ENCODE measurements at regions not wholly inside any gene's neighbourhood (a gene's known extent, or its start where the extent isn't known, plus 50 kb on each side); places are given as distances from the start of the nearest gene placed in this dataset.

DNA sequence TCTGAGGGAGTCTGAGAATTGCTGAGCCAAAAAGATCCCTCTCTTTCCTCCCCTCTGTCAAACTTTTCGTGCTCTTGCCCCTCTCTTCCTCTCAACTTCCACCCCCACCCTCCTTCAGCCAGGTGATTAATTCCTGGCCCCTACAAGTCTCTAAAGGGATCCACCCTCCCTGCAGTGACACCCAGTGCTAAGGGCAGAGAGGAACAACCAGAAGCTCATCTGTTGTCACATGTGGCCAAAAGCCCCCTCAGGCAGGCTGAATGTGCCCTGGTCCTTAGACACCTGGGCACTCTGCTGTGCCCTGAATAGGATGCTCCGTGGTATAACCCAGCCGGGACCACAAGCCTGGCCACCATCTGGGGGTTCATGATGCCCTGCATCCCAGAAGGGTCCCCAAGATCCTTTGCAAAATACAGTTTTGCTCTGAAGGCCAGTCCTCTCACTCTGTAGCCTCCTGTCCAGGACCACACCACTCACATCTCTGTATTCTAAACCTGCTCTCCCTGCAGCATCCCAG lies 234.4 kb downstream of the BCL11A start:
- Histone ChIP-seq H3K36me3 (ENCODE audit: control insufficient read depth in 1 of 2, insufficient read depth in 2 of 2, low read length in 2 of 2) (no peaks in the 10 kb centered on the region), H3K27ac (ENCODE audit: low read length) (no peak overlapping the region), H3K4me1 (ENCODE audit: control insufficient read depth in 1 of 2, insufficient read depth in 2 of 2, low read length in 2 of 2) (no peaks in the 10 kb centered on the region), H3K4me3 (ENCODE audit: low read depth in 1 of 2, low read length in 2 of 2) (no peak overlapping the region), H3K9me3 (ENCODE audit: control insufficient read depth in 1 of 2, low read length in 2 of 2) (no peaks in the 10 kb centered on the region), H3K27me3 (ENCODE audit: low read depth, low read length) (no peaks in the 10 kb centered on the region)

DNA sequence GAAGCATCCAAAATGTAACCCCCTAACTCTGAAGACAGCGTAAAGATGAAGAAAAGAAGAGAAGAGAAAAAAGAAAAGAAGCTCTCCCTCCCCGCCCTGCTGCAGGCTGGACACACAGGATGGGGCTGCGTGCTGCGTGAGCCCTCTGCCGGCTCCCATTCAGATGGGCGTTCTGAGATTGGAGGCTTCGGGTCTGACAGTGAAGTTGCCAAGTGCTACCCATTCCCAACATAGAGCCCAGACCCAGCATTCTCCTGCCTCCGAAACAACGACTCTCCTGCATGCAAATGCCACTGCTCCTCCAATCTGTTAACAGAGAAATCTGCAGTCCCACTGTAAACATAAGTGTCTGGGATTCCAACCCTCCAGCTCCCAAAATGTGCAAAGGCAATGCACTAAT lies 234.9 kb downstream of the BCL11A start:
- no peaks in the 10 kb centered on the region for H3K4me1 ChIP-seq (ENCODE audit: control insufficient read depth in 1 of 2, insufficient read depth in 2 of 2, low read length in 2 of 2)

DNA sequence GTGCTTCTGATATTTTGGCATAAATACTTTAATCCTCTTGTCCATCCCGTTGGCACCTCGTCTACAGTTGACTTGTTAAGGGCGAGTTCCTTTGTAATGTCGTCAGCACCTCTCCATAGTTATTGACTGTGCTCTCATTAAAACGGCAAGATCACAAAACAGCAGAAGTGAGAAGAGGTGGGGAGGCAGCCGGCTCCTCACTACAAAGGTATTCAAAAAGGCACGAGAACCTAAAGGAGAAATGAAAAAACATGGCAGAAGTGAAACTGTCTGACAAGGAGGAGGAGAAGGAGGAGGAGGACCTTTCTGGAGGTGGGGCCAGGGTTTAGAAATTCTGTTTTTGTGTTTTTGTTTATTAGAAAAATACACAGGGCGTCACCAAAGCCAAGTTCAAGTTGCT lies 235.6 kb downstream of the BCL11A start:
- Histone ChIP-seq H3K4me3 (ENCODE audit: low read depth in 1 of 2, low read length in 2 of 2) (no peak overlapping the region), H3K36me3 (ENCODE audit: control insufficient read depth in 1 of 2, insufficient read depth in 2 of 2, low read length in 2 of 2) (no peaks in the 10 kb centered on the region), H3K27ac (ENCODE audit: low read length) (no peak overlapping the region), H3K27me3 (ENCODE audit: low read depth, low read length) (no peaks in the 10 kb centered on the region), H3K9me3 (ENCODE audit: control insufficient read depth in 1 of 2, low read length in 2 of 2) (no peaks in the 10 kb centered on the region), H3K4me1 (ENCODE audit: control insufficient read depth in 1 of 2, insufficient read depth in 2 of 2, low read length in 2 of 2) (no peaks in the 10 kb centered on the region)

More for the DNA sequence above, 234.9 kb downstream of the BCL11A start:
- no peaks in the 10 kb centered on the region for H3K36me3 ChIP-seq (ENCODE audit: control insufficient read depth in 1 of 2, insufficient read depth in 2 of 2, low read length in 2 of 2)
- H3K9me3 ChIP-seq (ENCODE audit: control insufficient read depth in 1 of 2, low read length in 2 of 2), result no peaks in the 10 kb centered on the region
- no peak overlapping the region for H3K4me3 ChIP-seq (ENCODE audit: low read depth in 1 of 2, low read length in 2 of 2)
- no peak overlapping the region for H3K27ac ChIP-seq (ENCODE audit: low read length)
- H3K27me3 ChIP-seq (ENCODE audit: low read depth, low read length), result no peaks in the 10 kb centered on the region

DNA sequence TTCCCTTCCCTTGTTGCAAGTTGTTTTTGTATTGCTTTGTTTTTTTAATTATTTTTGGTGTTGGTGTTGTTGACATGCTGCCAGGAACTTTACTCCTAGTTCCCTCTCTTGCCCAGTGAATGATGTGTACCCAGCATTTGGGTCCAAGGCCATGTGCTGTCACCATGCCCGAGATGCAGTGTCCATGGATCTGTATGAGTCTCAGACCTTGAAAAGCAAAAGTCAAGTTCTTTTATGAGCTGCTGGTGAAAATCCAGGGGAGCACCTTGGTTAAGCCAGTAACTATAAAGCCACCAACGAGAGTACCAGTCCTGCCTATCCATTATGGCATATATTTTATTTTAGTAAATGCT lies 236.4 kb downstream of the BCL11A start:
- no peaks in the 10 kb centered on the region for H3K4me1 ChIP-seq (ENCODE audit: control insufficient read depth in 1 of 2, insufficient read depth in 2 of 2, low read length in 2 of 2)
- H3K9me3 ChIP-seq (ENCODE audit: control insufficient read depth in 1 of 2, low read length in 2 of 2), result no peaks in the 10 kb centered on the region
- no peaks in the 10 kb centered on the region for H3K36me3 ChIP-seq (ENCODE audit: control insufficient read depth in 1 of 2, insufficient read depth in 2 of 2, low read length in 2 of 2)
- no peak overlapping the region for H3K4me3 ChIP-seq (ENCODE audit: low read depth in 1 of 2, low read length in 2 of 2)
- H3K27ac ChIP-seq (ENCODE audit: low read length), result no peak overlapping the region
- H3K27me3 ChIP-seq (ENCODE audit: low read depth, low read length), result no peaks in the 10 kb centered on the region

DNA sequence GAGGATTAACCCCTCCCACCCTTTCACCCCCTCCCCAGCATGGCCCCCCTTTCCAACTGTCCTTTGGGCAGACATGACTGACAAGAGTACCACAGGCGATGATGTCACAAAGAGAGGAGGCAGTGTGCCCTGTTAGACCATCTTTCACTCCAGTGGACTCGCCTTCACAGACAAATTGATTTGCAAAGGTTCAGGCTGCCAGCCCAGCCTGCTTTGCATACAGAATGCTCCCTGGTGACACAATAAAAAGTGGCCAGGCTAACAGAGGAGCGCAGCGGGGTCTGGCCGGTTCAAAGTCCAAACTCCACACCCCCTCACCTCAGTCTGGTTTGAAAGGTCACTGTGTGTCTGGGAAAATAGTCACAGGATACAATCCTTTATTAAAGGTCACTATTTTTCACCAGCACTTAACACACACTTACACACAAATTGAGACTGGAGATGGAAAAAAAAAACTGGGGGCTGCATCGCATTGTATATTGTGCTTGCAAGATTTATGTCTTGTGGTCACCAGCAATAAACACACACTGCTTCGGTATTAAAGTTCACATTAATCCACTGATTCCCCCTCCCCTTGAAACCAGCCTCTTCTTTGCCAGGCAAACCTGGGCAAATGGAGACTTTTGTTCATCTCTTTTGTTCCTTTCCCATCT lies 236.9 kb downstream of the BCL11A start:
- Histone ChIP-seq H3K36me3 (ENCODE audit: control insufficient read depth in 1 of 2, insufficient read depth in 2 of 2, low read length in 2 of 2) (no peaks in the 10 kb centered on the region), H3K4me1 (ENCODE audit: control insufficient read depth in 1 of 2, insufficient read depth in 2 of 2, low read length in 2 of 2) (no peaks in the 10 kb centered on the region), H3K4me3 (ENCODE audit: low read depth in 1 of 2, low read length in 2 of 2) (no peak overlapping the region), H3K9me3 (ENCODE audit: control insufficient read depth in 1 of 2, low read length in 2 of 2) (no peaks in the 10 kb centered on the region), H3K27me3 (ENCODE audit: low read depth, low read length) (no peaks in the 10 kb centered on the region), H3K27ac (ENCODE audit: low read length) (no peak overlapping the region)

DNA sequence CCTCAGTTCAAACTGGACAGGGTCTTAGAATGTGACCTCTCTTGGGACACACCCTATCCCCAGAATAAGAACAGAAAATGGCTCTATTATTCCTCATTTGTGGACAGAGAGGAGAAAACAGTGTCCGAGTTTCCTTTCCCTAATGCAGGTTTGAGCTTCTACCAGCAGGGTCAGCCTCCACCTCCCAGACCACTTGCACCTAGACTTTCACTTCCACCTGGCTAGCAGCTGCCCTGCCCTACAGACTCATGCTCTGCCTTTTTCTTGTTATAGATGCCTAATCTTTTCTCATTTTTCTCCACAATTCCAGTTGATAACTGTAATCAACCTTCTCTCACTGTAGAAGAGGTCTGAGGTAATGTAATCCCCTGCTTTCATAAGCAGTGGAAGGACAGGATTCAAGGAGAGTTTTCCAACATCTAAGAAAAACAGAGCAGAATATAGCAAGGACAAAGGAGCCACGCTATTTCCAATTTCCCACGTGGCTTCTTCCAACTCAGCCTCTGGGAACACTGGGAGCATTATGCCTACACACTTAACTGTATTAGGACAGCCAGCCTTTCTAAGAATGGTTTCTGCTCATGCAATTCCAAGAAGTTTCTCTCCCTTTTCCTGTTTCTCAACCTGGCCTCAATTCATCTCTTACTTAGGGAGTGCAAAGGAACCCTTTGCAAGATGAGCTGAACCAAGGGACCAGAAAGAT lies 239.8 kb downstream of the BCL11A start:
- Histone ChIP-seq H3K4me1 (ENCODE audit: control insufficient read depth in 1 of 2, insufficient read depth in 2 of 2, low read length in 2 of 2) (no peaks in the 10 kb centered on the region), H3K36me3 (ENCODE audit: control insufficient read depth in 1 of 2, insufficient read depth in 2 of 2, low read length in 2 of 2) (no peaks in the 10 kb centered on the region), H3K4me3 (ENCODE audit: low read depth in 1 of 2, low read length in 2 of 2) (no peak overlapping the region), H3K27ac (ENCODE audit: low read length) (no peak overlapping the region), H3K27me3 (ENCODE audit: low read depth, low read length) (no peaks in the 10 kb centered on the region), H3K9me3 (ENCODE audit: control insufficient read depth in 1 of 2, low read length in 2 of 2) (no peaks in the 10 kb centered on the region)

DNA sequence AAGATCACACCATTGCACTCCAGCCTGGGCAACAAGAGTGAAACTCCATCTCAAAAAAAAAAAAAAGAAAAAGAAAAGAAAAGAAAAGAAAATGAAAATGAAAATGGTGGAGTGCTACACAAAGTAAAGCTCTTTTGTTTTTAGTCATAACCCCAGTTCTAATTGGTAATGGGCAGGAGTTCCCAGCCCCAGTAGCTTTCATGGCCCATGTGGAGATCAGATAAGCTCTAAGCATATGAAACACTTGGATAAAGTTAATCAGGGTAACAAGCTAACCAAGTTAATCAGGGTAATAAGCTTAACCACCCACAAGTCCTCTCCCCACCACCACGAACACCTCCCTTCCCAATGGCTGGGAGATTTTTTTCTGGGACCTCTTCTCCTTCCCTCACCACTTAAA lies 240.8 kb downstream of the BCL11A start:
- no peaks in the 10 kb centered on the region for H3K9me3 ChIP-seq (ENCODE audit: control insufficient read depth in 1 of 2, low read length in 2 of 2)
- no peaks in the 10 kb centered on the region for H3K36me3 ChIP-seq (ENCODE audit: control insufficient read depth in 1 of 2, insufficient read depth in 2 of 2, low read length in 2 of 2)

DNA sequence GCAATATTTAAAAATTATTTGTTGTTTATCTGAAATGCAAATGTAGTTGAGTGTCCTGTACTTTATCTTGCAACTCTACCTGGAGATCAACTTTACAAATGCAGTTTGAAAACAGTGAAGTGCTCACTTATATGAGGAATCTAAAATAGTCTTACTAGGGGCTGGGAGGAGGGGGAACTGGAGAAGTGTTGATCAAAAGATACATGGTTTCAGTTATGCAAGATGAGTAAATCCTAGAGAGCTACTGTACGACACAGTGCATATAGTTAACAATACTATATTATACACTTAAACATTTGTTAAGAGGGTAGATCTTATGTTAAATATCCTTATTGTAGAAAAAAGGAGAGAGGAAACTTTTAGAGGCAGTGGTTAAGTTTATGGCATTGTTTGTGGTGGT lies 241.9 kb downstream of the BCL11A start:
- Histone ChIP-seq H3K27ac (ENCODE audit: low read length) (no peak overlapping the region), H3K27me3 (ENCODE audit: low read depth, low read length) (no peaks in the 10 kb centered on the region), H3K4me1 (ENCODE audit: control insufficient read depth in 1 of 2, insufficient read depth in 2 of 2, low read length in 2 of 2) (no peaks in the 10 kb centered on the region), H3K4me3 (ENCODE audit: low read depth in 1 of 2, low read length in 2 of 2) (no peak overlapping the region), H3K9me3 (ENCODE audit: control insufficient read depth in 1 of 2, low read length in 2 of 2) (no peaks in the 10 kb centered on the region), H3K36me3 (ENCODE audit: control insufficient read depth in 1 of 2, insufficient read depth in 2 of 2, low read length in 2 of 2) (no peaks in the 10 kb centered on the region)

More for the DNA sequence above, 240.8 kb downstream of the BCL11A start:
- Histone ChIP-seq H3K4me3 (ENCODE audit: low read depth in 1 of 2, low read length in 2 of 2) (no peak overlapping the region), H3K27me3 (ENCODE audit: low read depth, low read length) (no peaks in the 10 kb centered on the region), H3K27ac (ENCODE audit: low read length) (no peak overlapping the region), H3K4me1 (ENCODE audit: control insufficient read depth in 1 of 2, insufficient read depth in 2 of 2, low read length in 2 of 2) (no peaks in the 10 kb centered on the region)

DNA sequence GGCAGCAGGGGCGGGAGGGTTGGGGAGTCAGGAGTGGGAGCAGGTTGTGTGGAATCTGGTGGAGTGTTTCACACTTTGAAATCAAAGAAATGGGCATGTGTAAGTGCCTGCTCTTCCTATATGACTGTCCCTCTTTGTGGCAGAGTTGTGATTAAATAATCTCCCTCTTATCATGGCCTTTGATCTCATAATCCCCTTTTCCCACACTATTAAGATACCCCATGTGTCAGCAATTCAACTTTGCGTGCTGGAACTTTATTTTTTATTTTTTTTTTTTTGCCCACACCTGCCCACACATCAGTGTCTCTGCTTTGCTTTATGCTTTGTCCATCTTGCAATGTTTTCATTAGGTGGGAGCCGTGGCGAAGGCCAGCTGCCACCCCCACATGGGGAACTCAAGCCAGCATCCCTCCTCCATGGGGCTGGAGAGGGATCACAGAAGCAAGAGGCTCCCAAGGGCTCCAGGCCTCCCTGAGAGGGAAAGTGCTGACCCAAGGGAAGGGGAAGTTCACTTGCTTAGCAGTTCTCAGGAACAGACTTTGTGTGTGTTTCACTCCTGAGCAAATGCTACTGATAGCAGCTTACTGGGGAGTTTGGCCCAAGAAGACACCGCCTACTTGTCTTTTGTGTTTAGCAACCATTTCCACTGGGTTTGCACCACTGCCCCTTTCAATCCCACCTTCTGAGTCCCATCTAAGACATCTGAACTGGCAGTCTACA lies 243.4 kb downstream of the BCL11A start:
- Histone ChIP-seq H3K27me3 (ENCODE audit: low read depth, low read length) (no peaks in the 10 kb centered on the region), H3K9me3 (ENCODE audit: control insufficient read depth in 1 of 2, low read length in 2 of 2) (no peaks in the 10 kb centered on the region), H3K36me3 (ENCODE audit: control insufficient read depth in 1 of 2, insufficient read depth in 2 of 2, low read length in 2 of 2) (no peaks in the 10 kb centered on the region), H3K4me3 (ENCODE audit: low read depth in 1 of 2, low read length in 2 of 2) (no peak overlapping the region), H3K27ac (ENCODE audit: low read length) (no peak overlapping the region), H3K4me1 (ENCODE audit: control insufficient read depth in 1 of 2, insufficient read depth in 2 of 2, low read length in 2 of 2) (no peaks in the 10 kb centered on the region)

DNA sequence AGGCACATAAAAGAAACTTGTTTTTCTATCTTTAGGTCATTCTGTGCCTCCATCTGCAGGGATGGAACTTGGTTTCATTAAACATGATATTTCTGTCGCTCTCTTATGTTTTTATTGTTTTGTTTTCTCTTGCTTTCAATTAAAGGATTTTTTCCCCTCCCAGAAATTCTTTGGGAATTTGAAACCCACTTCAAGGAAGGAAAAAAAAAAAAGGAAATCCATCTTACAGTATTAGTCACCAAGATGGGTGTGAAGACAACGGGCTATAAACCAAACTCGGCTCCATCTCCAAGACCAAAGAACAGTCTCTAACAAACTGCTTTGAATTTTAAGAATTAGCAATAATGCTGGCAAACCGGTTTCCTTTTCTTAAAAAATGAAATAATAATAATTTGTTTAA lies 244.1 kb downstream of the BCL11A start:
- Histone ChIP-seq H3K4me1 (ENCODE audit: control insufficient read depth in 1 of 2, insufficient read depth in 2 of 2, low read length in 2 of 2) (no peaks in the 10 kb centered on the region), H3K4me3 (ENCODE audit: low read depth in 1 of 2, low read length in 2 of 2) (no peak overlapping the region), H3K9me3 (ENCODE audit: control insufficient read depth in 1 of 2, low read length in 2 of 2) (no peaks in the 10 kb centered on the region), H3K27ac (ENCODE audit: low read length) (no peak overlapping the region), H3K27me3 (ENCODE audit: low read depth, low read length) (no peaks in the 10 kb centered on the region), H3K36me3 (ENCODE audit: control insufficient read depth in 1 of 2, insufficient read depth in 2 of 2, low read length in 2 of 2) (no peaks in the 10 kb centered on the region)

DNA sequence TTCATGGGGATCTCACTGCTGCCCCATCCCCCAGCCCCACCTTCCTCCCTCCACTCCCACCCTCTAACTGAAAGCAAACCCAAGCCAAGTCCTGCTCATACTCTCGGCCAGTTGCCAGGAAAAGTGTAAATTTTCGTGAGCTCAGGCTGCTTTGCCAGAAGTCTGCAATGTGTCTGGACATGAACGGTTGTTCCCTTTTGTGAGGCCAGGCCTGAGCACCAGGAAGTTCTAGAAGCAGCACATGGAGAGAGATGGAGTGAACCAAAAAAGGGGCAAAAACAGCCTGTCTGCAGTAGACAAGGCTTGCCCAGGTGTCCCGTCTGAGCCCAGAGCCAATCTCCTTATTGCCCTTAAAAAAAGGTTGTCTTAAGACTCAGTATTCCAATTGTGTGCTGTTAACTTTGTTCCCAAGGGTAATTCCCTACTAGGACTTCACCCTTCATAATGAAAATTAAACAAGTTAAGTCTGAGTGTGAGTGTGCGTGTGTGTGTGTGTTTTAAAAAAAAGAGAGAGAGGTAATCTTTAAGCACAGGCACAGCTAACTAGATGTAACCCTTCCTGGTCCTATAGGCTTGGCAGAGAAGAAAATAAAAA lies 247.1 kb downstream of the BCL11A start:
- Histone ChIP-seq H3K27me3 (ENCODE audit: low read depth, low read length) (no peaks in the 10 kb centered on the region), H3K36me3 (ENCODE audit: control insufficient read depth in 1 of 2, insufficient read depth in 2 of 2, low read length in 2 of 2) (no peaks in the 10 kb centered on the region), H3K4me3 (ENCODE audit: low read depth in 1 of 2, low read length in 2 of 2) (no peak overlapping the region), H3K27ac (ENCODE audit: low read length) (no peak overlapping the region), H3K4me1 (ENCODE audit: control insufficient read depth in 1 of 2, insufficient read depth in 2 of 2, low read length in 2 of 2) (no peaks in the 10 kb centered on the region), H3K9me3 (ENCODE audit: control insufficient read depth in 1 of 2, low read length in 2 of 2) (no peaks in the 10 kb centered on the region)
